Astrocyte of the spinal cord (primary cell): ENCODE measurements at regions not wholly inside any gene's neighbourhood (a gene's known extent, or its start where the extent isn't known, plus 50 kb on each side); places are given as distances from the start of the nearest gene placed in this dataset.

Source experiments
- DNase-seq: peaks from one replicate; pipeline ENCODE4 v3.0.0; 2011; ENCODE audit warnings: low read depth, low spot score
- H3K4me3 ChIP-seq: 2 replicates; pipeline ENCODE4 v1.5.1; 2011; ENCODE audit warnings: low read depth, mild to moderate bottlenecking, low read length, moderate library complexity
- in situ Hi-C: cut with HindIII; loops from 2 replicates; pipeline ENCODE4 v1.10.0; 2017; ENCODE audit warnings: low sequenced_read_pairs
- TF ChIP-seq, protein P1 (sequence below): IDR thresholded peaks from 2 replicates; pipeline ENCODE4 v1.5.1; 2012; ENCODE audit warnings: low read depth, mild to moderate bottlenecking, low read length, inconsistent platforms

GRCh38 chr6:1250489-1251197 lies 61.3 kb upstream of the FOXQ1 start:
- DNase-seq, result no peak
- H3K4me3 ChIP-seq, result no peak overlapping the region
- in situ Hi-C loops, result no loop called here
- TF ChIP-seq, protein P1, sequence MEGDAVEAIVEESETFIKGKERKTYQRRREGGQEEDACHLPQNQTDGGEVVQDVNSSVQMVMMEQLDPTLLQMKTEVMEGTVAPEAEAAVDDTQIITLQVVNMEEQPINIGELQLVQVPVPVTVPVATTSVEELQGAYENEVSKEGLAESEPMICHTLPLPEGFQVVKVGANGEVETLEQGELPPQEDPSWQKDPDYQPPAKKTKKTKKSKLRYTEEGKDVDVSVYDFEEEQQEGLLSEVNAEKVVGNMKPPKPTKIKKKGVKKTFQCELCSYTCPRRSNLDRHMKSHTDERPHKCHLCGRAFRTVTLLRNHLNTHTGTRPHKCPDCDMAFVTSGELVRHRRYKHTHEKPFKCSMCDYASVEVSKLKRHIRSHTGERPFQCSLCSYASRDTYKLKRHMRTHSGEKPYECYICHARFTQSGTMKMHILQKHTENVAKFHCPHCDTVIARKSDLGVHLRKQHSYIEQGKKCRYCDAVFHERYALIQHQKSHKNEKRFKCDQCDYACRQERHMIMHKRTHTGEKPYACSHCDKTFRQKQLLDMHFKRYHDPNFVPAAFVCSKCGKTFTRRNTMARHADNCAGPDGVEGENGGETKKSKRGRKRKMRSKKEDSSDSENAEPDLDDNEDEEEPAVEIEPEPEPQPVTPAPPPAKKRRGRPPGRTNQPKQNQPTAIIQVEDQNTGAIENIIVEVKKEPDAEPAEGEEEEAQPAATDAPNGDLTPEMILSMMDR, result no peak

- in situ Hi-C loops, result no loop called here
Observed at GRCh38 chr6:1247894-1248293, 64.0 kb upstream of the FOXQ1 start.

GRCh38 chr6:1247056-1247455 lies 64.8 kb upstream of the FOXQ1 start:
- no peak for DNase-seq
- in situ Hi-C loops, result no loop called here
- no peak overlapping the region for H3K4me3 ChIP-seq
- TF ChIP-seq, protein P1, result no peak

More at GRCh38 chr6:1247894-1248293, 64.0 kb upstream of the FOXQ1 start:
- no peak overlapping the region for H3K4me3 ChIP-seq
- TF ChIP-seq, protein P1, result no peak
- no peak for DNase-seq

GRCh38 chr6:1244941-1245340 lies 67.0 kb upstream of the FOXQ1 start:
- no peak for DNase-seq
- TF ChIP-seq, protein P1, result no peak
- no peak overlapping the region for H3K4me3 ChIP-seq
- in situ Hi-C loops, result no loop called here

- TF ChIP-seq, protein P1, result no peak
- in situ Hi-C loops, result no loop called here
- DNase-seq, result no peak
- no peak overlapping the region for H3K4me3 ChIP-seq
Observed at GRCh38 chr6:1244278-1244677, 67.6 kb upstream of the FOXQ1 start.

DNA sequence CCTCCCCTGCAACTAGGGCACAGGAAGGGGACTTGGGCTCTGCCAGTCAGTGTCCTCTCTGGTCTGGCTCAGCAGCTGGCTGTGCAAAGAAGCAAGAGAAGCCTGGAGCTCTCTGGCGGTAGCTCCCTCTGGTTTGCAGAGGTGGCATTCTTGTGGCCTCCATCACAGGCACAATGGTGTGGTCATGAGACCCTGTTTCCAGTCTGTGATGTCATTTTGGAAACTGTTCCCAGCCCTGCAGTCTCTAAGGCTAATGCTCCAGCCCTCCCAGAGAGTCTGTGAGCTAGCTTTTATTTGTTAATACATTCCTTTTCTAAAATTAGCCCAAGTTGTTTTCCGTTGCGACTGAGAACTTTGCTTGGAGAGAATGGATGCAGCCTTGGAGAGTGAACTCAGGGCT lies 69.5 kb upstream of the FOXQ1 start:
- in situ Hi-C loops, result no loop called here
- DNase-seq, result peak; percentile 68
- no peak overlapping the region for H3K4me3 ChIP-seq
- TF ChIP-seq, protein P1, result no peak
